DOHH2 (cell line): ENCODE measurements at regions not wholly inside any gene's neighbourhood (a gene's known extent, or its start where the extent isn't known, plus 50 kb on each side); places are given as distances from the start of the nearest gene placed in this dataset.

Experiments used
- H3F3A ChIP-seq: fragments of 200-600 bp; sonication (generic), shearing (Covaris generic); 2 replicates; pipeline ENCODE4 v1.6.0; 2016; ENCODE audit warnings: antibody characterized with exemption, mild to moderate bottlenecking; ENCODE audit not compliant: control insufficient read depth, insufficient read depth
- H3K27ac ChIP-seq: fragments of 200-600 bp; sonication (generic); 2 replicates; pipeline ENCODE4 v1.5.1; 2014; ENCODE audit warnings: low read depth, mild to moderate bottlenecking, low read length, moderate library complexity
- H3K27me3 ChIP-seq: fragments of 200-600 bp; sonication (generic); 2 replicates; pipeline ENCODE4 v1.6.1; 2014; ENCODE audit warnings: mild to moderate bottlenecking, low read length, mixed read lengths; ENCODE audit not compliant: control insufficient read depth
- H3K36me3 ChIP-seq: fragments of 200-600 bp; sonication (generic); 2 replicates; pipeline ENCODE4 v1.6.1; 2014; ENCODE audit warnings: mild to moderate bottlenecking, low read length, moderate library complexity, mixed read lengths; ENCODE audit not compliant: control insufficient read depth
- H3K4me1 ChIP-seq: fragments of 200-600 bp; sonication (generic); 2 replicates; pipeline ENCODE4 v1.6.1; 2014; ENCODE audit warnings: mild to moderate bottlenecking, low read length, mixed read lengths; ENCODE audit not compliant: control insufficient read depth
- H3K4me2 ChIP-seq: fragments of 200-600 bp; sonication (generic); 2 replicates; pipeline ENCODE4 v1.6.0; 2014; ENCODE audit warnings: mild to moderate bottlenecking, low read length, moderate library complexity
- H3K4me3 ChIP-seq: fragments of 200-600 bp; sonication (generic); 2 replicates; pipeline ENCODE4 v1.5.1; 2014; ENCODE audit warnings: mild to moderate bottlenecking, low read length, mixed read lengths
- H3K79me2 ChIP-seq: fragments of 200-600 bp; sonication (generic); 2 replicates; pipeline ENCODE4 v1.6.1; 2014; ENCODE audit warnings: mild to moderate bottlenecking, low read length, mixed read lengths; ENCODE audit not compliant: control insufficient read depth
- H3K9me2 ChIP-seq: fragments of 200-600 bp; sonication (generic); replicated peaks from 2 replicates; pipeline ENCODE4 v1.6.1; 2014; ENCODE audit warnings: mild to moderate bottlenecking, low read length, mixed read lengths; ENCODE audit not compliant: control insufficient read depth
- H3K9me3 ChIP-seq: fragments of 200-600 bp; sonication (generic); 2 replicates; pipeline ENCODE4 v1.6.1; 2014; ENCODE audit warnings: antibody characterized with exemption, low read length, mixed read lengths; ENCODE audit not compliant: control insufficient read depth, insufficient read depth
- H4K20me1 ChIP-seq: fragments of 200-600 bp; sonication (generic); 2 replicates; pipeline ENCODE4 v1.6.0; 2014; ENCODE audit warnings: low read depth, mild to moderate bottlenecking, antibody characterized with exemption, low read length, moderate library complexity; ENCODE audit not compliant: control insufficient read depth, insufficient read depth
- EZH2phosphoT487 ChIP-seq: fragments of 200-600 bp; sonication (generic); IDR thresholded peaks from 2 replicates; pipeline ENCODE4 v1.6.1; 2017; ENCODE audit warnings: borderline replicate concordance, mild to moderate bottlenecking, antibody characterized with exemption, low read length, moderate library complexity, mixed read lengths
- TF ChIP-seq, protein P1 (sequence below): fragments of 200-600 bp; sonication (generic); IDR thresholded peaks from one replicate; pipeline ENCODE4 v1.5.1; 2014; ENCODE audit warnings: antibody characterized with exemption, mild to moderate bottlenecking, low read depth, low read length; ENCODE audit not compliant: poor library complexity, severe bottlenecking

DNA sequence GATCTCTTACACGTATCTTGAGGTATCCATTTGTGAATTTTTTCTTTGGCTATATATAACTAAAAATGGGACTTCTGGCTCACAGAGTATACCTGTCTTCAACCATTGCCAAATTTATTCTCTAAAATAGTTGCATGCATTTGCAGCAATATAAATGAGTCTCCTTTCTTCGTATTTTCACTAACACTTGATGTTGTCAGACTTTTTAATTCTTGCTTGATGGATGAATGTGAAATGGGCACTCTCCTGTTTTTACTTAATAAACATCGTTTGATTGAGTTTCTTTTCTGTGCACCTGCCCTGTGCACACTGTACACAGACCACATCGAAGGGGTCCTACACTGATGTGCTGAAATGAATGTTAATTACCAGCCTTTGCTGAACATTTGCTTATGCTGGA, 121.8 kb downstream of the DDX1 start:
- no peak overlapping the region for H3K4me3 ChIP-seq
- H3K27ac ChIP-seq = no peak overlapping the region
- H4K20me1 ChIP-seq = no peaks in the 10 kb centered on the region
- no peaks in the 10 kb centered on the region for H3K9me2 ChIP-seq
- no peak overlapping the region for H3K4me2 ChIP-seq
- H3F3A ChIP-seq = no peaks in the 10 kb centered on the region
- no peaks in the 10 kb centered on the region for H3K79me2 ChIP-seq
- no peak for TF ChIP-seq EZH2phosphoT487
- TF ChIP-seq, protein P1, sequence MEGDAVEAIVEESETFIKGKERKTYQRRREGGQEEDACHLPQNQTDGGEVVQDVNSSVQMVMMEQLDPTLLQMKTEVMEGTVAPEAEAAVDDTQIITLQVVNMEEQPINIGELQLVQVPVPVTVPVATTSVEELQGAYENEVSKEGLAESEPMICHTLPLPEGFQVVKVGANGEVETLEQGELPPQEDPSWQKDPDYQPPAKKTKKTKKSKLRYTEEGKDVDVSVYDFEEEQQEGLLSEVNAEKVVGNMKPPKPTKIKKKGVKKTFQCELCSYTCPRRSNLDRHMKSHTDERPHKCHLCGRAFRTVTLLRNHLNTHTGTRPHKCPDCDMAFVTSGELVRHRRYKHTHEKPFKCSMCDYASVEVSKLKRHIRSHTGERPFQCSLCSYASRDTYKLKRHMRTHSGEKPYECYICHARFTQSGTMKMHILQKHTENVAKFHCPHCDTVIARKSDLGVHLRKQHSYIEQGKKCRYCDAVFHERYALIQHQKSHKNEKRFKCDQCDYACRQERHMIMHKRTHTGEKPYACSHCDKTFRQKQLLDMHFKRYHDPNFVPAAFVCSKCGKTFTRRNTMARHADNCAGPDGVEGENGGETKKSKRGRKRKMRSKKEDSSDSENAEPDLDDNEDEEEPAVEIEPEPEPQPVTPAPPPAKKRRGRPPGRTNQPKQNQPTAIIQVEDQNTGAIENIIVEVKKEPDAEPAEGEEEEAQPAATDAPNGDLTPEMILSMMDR = no peak
- H3K9me3 ChIP-seq = no peaks in the 10 kb centered on the region
- H3K27me3 ChIP-seq = no peaks in the 10 kb centered on the region
- H3K4me1 ChIP-seq = no peaks in the 10 kb centered on the region
- no peaks in the 10 kb centered on the region for H3K36me3 ChIP-seq

DNA sequence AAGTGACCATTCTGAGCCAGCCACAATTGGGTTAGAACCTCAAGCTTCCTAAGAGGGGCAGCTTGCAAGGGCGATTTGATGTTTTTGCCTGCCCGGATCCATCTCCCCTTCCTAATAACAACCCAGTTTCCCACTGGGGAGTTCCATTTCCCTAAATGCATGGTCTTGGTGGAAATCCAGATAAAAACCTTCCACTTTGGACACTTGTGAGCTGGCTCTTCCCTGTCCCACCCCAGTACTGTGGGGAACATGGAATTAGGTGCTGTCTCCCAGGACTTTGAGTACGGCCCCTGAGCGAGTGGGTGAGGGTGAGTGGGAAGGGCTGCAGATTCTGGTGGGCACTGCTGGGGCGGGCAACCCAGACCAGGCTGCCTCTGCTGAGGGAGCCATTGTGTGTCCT, 122.3 kb downstream of the DDX1 start:
- Histone ChIP-seq H3K4me1 (no peaks in the 10 kb centered on the region), H3K27me3 (no peaks in the 10 kb centered on the region), H3K36me3 (no peaks in the 10 kb centered on the region), H3K27ac (no peak overlapping the region), H3K79me2 (no peaks in the 10 kb centered on the region), H3K9me3 (no peaks in the 10 kb centered on the region), H3K4me2 (no peak overlapping the region), H4K20me1 (no peaks in the 10 kb centered on the region), H3K9me2 (no peaks in the 10 kb centered on the region), H3F3A (no peaks in the 10 kb centered on the region), H3K4me3 (no peak overlapping the region)
- TF ChIP-seq EZH2phosphoT487 = no peak
- TF ChIP-seq, protein P1 = no peak

DNA sequence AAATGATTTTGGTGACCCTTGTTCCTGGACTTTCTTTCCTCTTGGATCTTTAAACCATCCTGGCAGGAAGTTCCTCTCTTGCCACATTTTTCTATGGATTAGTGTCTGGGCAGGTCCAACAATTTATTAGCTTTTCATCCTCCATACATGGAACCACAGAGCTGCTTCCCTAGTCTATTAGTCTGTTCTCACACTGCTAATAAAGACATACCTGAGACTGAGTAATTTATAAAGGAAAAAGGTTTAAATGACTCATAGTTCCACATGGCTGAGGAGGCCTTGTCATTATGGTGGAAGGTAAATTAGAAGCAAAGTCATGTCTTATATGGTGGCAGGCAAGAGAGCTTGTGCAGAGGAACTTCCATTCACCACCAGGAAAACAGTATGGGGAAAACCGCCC, 122.9 kb downstream of the DDX1 start:
- no peak overlapping the region for H3K27ac ChIP-seq
- H3K4me2 ChIP-seq = no peak overlapping the region
- no peak overlapping the region for H3K4me3 ChIP-seq
- H3K36me3 ChIP-seq = no peaks in the 10 kb centered on the region
- H4K20me1 ChIP-seq = no peaks in the 10 kb centered on the region
- H3K9me3 ChIP-seq = no peaks in the 10 kb centered on the region
- no peaks in the 10 kb centered on the region for H3K27me3 ChIP-seq
- no peaks in the 10 kb centered on the region for H3K9me2 ChIP-seq
- no peak for TF ChIP-seq EZH2phosphoT487
- TF ChIP-seq, protein P1 = no peak
- no peaks in the 10 kb centered on the region for H3K4me1 ChIP-seq
- H3F3A ChIP-seq = no peaks in the 10 kb centered on the region
- no peaks in the 10 kb centered on the region for H3K79me2 ChIP-seq

DNA sequence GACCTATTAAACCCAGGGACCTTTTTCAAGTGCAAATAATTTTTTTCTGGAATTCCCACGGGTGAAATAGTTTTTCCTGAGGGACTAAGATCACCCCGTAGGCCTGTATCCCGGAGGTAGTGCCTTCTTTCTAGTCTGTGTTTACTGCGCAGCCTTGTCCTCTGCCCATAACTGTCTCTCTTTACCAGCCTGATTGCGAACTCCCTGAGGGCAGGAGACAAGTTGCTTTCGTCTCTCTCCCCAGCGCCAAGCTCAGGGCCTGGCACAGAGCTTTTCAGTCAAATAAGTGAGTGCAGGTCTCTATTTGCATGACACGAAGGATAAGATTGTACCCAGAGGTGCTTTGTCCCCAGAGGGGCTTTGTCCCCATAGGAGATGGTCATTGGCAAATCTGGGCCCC, 123.9 kb downstream of the DDX1 start:
- H3K4me2 ChIP-seq = no peak overlapping the region
- H3K4me1 ChIP-seq = no peaks in the 10 kb centered on the region
- no peaks in the 10 kb centered on the region for H3F3A ChIP-seq
- H3K4me3 ChIP-seq = no peak overlapping the region
- H4K20me1 ChIP-seq = no peaks in the 10 kb centered on the region
- no peaks in the 10 kb centered on the region for H3K36me3 ChIP-seq
- no peaks in the 10 kb centered on the region for H3K9me2 ChIP-seq
- H3K79me2 ChIP-seq = no peaks in the 10 kb centered on the region
- no peak overlapping the region for H3K27ac ChIP-seq
- no peaks in the 10 kb centered on the region for H3K27me3 ChIP-seq
- no peaks in the 10 kb centered on the region for H3K9me3 ChIP-seq
- no peak for TF ChIP-seq EZH2phosphoT487
- TF ChIP-seq, protein P1 = no peak
